GM18867 (cell line): ENCODE measurements at regions not wholly inside any gene's neighbourhood (a gene's known extent, or its start where the extent isn't known, plus 50 kb on each side); places are given as distances from the start of the nearest gene placed in this dataset.
"Not testable (repeated sequence)": the region's sequence is repeated elsewhere in the genome, so short reads cannot be mapped to it uniquely, and the experiment has no call there.

Source experiments
- ATAC-seq: cut with Tn5 transposase; IDR thresholded peaks from one replicate; pipeline ENCODE4 v1.9.1; 2021; ENCODE audit warnings: mild to moderate bottlenecking, moderate library complexity; ENCODE audit not compliant: unreplicated experiment

GRCh38 chr12:115296613-115297198 is 612.7 kb upstream of the TBX3 start:
- no peak for ATAC-seq

DNA sequence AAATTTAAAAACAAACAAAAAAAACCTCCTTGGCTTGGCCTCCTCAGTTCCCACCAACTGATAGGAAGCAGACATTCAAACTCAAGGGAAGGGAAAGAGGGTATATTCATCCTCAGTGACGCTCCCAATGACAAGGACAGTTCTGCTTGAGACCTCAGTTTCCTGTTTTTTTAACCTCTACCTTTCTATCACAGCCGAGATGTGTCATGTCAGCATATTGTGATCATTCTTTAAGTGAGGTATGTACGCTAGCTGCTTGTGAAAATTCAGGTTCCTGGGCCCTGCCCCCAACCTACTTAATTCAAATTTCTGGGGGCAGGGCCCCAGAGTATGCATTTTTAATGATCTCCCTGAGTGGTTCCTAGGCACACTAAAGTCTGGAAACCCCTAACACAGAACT is 611.9 kb upstream of the TBX3 start:
- ATAC-seq = no peak

GRCh38 chr12:115294453-115295133 is 610.6 kb upstream of the TBX3 start:
- no peak for ATAC-seq

DNA sequence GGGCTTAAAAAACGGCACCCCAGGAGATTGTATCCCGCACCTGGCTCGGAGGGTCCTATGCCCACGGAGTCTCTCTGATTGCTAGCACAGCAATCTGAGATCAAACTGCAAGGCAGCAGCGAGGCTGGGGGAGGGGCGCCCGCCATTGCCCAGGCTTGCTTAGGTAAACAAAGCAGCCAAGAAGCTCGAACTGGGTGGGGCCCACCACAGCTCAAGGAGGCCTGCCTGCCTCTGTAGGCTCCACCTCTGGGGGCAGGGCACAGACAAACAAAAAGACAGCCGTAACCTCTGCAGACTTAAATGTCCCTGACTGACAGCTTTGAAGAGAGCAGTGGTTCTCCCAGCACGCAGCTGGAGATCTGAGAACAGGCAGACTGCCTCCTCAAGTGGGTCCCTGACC is 601.5 kb upstream of the TBX3 start:
- not testable (repeated sequence) for ATAC-seq

DNA sequence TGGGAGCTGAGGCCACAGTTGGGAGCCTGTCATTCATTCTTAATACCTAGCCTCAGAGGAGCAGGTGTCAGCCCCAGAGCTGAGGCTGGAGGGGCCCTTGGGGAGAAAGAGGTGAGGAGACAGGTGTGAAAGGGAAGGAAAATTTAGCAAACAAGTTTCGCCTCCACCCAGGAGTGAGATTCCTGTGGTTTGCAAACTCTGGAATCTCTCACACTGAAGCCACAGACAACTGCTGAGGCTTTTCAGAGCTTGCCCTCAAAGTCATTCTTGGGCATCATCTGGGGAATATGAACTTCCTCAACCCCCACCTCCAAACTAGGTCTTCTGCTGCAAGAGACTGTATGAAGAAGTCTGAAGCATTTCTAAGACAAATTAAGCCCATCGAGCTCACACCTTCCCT is 589.5 kb upstream of the TBX3 start:
- ATAC-seq = no peak

DNA sequence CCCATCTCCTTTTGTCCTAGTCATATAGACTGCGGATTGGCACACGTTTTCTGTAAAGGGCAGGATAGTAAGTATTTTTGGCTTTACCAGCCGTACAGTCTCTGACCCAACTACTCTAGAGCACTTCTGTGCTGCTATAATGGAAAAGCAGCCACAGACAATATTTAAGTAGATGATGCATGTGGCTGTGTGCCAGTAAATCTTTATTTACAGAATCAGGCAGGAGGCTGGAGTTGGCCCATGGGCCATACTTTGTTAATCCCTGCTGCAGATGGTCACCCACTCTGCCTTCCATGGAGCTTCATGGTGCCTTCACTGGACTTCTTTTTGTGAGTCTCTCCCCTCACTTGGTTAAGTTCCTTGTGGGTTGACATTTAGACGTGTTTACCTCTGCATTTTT is 584.5 kb upstream of the TBX3 start:
- no peak for ATAC-seq

DNA sequence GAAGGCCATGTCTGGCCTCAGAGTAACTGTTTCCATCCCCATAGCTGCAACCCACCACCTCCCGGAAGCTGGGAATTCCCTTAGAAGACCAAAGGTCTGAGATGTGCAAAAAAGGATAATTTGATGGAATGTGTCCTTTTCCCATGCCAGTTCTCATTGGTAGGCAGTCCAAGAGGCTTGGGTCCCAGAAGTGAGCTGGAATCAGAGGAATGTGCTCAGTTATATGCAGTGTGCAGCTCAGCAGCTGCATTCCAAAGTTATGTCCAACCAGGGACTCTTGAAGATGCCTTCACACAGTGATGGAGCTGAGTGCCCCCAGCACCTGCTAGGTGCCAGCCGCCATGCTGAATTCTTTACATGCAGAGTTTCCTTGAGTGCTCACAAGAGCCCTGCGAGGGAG is 583.9 kb upstream of the TBX3 start:
- ATAC-seq = no peak

DNA sequence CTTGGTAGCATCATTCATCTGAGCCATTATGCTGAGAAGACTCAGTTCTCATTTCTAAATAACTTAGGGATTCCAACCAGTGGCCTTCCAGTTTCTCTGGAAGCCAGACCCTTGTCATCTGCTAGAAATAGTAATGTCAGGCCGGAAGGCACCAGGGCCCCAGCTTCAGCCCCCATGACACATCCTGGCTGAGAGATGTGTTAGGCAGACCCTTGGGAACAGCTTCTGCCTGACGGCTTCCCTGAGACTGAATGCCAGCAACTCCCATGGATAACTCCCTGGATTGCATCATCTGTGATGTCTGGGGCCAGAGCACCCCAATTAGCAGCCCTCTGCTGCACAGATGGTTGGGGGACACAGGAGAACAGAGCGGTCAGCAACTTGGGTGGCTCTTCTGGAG is 583.5 kb upstream of the TBX3 start:
- ATAC-seq = no peak

DNA sequence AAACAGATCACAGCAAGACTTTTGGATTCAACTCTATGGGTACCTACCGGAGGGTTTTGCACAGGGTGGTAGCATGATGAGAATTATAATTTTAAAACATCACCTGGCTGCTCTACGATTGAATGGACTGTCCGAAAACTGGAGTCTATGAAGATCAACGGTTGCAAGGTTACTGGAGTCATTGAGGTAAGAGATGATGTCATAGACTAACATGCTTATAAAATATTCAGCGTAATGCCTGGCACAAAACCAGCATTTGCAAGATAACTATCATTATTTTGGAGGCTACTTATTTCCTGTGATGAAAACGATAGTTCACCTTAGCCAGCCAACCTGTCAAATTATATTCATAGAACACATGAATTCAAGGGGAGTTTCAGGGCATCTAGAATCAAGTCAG is 580.6 kb upstream of the TBX3 start:
- ATAC-seq = no peak

GRCh38 chr12:115261691-115262398 is 577.9 kb upstream of the TBX3 start:
- no peak for ATAC-seq

DNA sequence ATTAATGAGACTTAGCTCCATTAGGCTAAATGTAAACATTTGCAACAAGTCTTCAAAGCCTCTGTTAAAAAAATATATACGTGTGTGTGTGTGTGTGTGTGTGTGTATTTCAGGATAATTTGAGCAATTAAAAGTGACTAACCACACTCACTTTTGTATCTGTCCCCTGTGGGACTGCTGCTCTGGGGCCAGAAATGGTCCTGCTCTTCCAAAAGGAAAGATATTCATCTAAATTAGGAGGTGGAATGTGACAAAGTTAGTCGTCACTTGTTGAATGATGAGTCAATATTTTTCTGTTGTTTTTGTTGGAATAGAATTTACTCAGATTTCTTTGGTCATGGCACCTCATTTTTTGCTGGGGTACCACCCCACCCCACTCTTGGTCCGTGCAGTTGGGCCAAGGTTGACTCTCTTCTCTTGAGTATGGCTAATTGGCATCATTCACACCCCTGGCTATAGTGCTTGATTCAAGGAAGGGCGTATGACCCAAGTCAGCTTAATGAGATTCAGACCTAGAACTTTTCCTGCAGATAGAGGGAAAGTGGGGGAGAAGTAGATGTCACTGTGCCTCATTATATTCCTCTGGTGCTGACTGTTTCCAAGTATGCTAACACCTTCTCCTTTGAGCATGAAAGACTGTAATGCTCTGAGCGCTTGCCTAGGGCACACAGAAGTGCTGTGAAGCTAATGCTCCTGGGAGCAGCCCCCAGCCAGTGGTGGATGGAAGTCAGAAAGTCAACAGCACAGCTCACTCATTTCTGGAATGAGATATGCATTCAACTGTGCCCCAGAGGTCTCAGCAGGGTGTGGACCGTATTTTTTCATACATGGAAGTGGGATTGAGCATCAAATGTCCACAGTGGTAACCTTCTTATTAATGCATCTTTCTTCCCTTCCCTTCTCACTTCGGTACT is 577.0 kb upstream of the TBX3 start:
- no peak for ATAC-seq

- no peak for ATAC-seq
These were observed 576.2 kb upstream of the TBX3 start for GRCh38 chr12:115259968-115260747.

DNA sequence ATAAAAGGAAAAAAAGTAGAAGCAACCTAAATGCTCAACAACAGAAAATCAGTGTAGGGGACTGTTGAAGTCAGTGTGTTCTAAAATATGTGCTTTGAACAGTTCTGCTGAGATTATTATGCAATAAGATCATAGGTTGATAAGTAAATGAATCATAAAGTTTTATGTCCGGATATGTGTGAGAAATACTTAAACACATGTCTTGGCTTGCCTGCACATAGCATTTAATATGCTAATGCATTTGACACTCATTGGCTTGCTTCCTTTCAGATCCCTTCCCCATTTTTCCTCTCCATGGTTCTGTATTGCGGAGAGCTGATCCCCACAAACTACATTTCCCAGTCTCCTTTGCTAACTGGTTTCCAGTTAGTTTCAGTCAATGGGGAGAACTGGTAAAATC is 573.8 kb upstream of the TBX3 start:
- ATAC-seq = no peak

DNA sequence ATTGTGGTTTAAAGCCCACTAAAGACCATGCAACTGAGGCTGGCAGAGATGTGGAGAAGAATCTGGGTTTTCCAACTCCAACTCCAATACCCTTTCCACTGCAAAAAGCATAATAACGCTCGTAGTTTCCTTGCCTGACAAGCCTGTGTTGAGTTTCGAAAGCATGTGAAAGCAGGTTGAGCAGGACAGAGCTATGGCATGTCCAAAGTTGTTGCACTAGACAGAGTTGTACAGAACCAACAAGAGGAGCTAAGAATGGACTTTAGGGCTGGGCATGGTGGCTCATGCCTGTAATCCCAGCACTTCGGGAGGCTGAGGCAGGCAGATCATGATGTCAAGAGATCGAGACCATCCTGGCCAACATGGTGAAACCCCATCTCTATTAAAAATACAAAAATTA is 572.0 kb upstream of the TBX3 start:
- no peak for ATAC-seq

- no peak for ATAC-seq
These were observed 571.3 kb upstream of the TBX3 start for GRCh38 chr12:115255257-115255656.

GRCh38 chr12:115253049-115253448 is 569.1 kb upstream of the TBX3 start:
- ATAC-seq = no peak

DNA sequence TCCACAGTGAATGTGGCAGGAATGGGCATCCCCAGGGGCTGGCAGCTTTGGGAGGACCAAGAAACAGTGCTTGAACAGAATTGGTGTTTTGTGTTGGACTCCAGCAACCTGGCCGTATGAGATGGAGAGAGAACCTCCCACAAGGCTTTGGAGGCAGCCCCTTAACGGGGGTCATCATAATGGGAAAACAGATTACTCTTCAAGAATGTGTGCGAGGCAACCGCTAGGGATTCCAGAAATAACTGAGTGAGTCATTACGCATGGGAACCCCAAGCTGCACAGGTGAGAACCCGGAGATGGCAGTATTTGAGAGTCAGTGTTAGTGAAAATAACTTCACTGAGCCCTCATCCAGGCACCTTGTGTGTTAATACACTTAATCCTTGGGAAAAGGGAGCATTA is 567.8 kb upstream of the TBX3 start:
- no peak for ATAC-seq

- no peak for ATAC-seq
These were observed 565.8 kb upstream of the TBX3 start for GRCh38 chr12:115249671-115250278.

- no peak for ATAC-seq
These were observed 561.0 kb upstream of the TBX3 start for GRCh38 chr12:115245020-115245419.

DNA sequence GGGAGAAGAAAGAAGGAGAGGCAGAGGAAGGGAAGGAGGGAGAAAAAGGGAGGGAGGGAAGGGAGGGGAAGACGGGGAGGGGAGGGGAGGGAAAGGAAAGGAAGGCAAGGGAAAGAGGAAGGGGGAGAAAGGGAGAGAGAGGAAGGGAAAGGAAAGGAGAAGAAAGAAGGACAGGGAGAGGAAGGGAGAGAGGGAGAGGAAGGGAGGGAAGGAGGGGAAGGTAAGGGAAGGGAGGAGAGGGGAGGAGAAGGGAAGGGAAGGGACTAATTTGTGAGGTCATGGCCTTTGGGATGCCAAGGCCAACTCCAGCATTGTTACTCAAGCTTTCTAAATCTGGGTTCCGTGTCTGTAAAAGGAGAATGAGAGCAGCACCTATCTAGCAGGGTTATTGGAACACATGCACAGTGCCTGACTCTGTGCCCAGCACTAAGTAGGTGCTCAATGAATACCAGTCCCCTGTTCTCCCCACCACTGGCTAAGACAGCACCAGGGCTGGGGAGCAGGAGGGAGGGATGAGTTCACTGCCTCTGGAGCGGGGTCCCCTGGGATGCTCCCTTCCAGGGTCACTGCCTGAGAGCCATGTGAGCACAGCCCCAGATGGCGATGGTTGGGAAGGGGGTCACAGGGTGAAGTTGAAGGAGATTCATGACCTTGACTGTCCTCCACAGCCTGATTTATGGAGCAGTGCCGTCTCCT is 560.1 kb upstream of the TBX3 start:
- ATAC-seq = no peak
